Right lobe of liver (tissue), 6 donors: ENCODE measurements at regions not wholly inside any gene's neighbourhood (a gene's known extent, or its start where the extent isn't known, plus 50 kb on each side); places are given as distances from the start of the nearest gene placed in this dataset.

Source experiments
- ATAC-seq, 4 donors: fragments of 200-7000 bp; cut with Tn5 transposase; one replicate each; pipeline ENCODE4 v1.9.1; 2020; ENCODE audit warnings: mild to moderate bottlenecking in 4 of 4, moderate library complexity in 4 of 4
- DNase-seq, 3 donors: peaks; one replicate each; pipeline ENCODE4 v3.0.0-alpha.2; 2020
- H3K27ac ChIP-seq, 3 donors: fragments of 200-600 bp; one replicate each; pipeline ENCODE4 v1.8.0; 2022
- H3K27me3 ChIP-seq, 2 donors: fragments of 200-600 bp; one replicate each; pipeline ENCODE4 v1.8.0; 2022
- H3K36me3 ChIP-seq, 4 donors: fragments of 200-600 bp; sonication (generic) in 1 of 4; one replicate each; pipeline versions ENCODE4 v1.5.1 to v1.8.0; 2017 to 2022; ENCODE audit warnings: control low read depth in 1 of 4
- H3K4me1 ChIP-seq, 4 donors: fragments of 200-600 bp; sonication (generic) in 1 of 4; one replicate each; pipeline versions ENCODE4 v1.5.1 to v1.8.0; 2017 to 2022; ENCODE audit warnings: control low read depth in 1 of 4
- H3K4me3 ChIP-seq, 3 donors: fragments of 200-600 bp; one replicate each; pipeline ENCODE4 v1.8.0; 2022
- H3K9me3 ChIP-seq, 4 donors: fragments of 200-600 bp; sonication (generic) in 1 of 4; one replicate each; pipeline versions ENCODE4 v1.5.1 to v1.8.0; 2017 to 2022; ENCODE audit warnings: control low read depth in 1 of 4
- CTCF ChIP-seq, 4 donors: fragments of 200-600 bp in 3 of 4; fragments of 450-650 bp in 1 of 4; IDR thresholded peaks; one replicate each; pipeline versions ENCODE4 v1.5.1 to v1.8.0; 2016 to 2022; ENCODE audit warnings: antibody characterized with exemption in 4 of 4, mild to moderate bottlenecking in 2 of 4
- POLR2A ChIP-seq: fragments of 450-650 bp; IDR thresholded peaks from one replicate; pipeline ENCODE4 v1.6.1; 2017; ENCODE audit warnings: antibody characterized with exemption, mild to moderate bottlenecking
- WGBS: methylation state at CpG from one replicate; pipeline ENCODE4 v1.1.6; 2018; ENCODE audit warnings: low coverage, low lambda C conversion rate; ENCODE audit not compliant: insufficient coverage; ENCODE audit errors: missing lambda C conversion rate; 5-methylcytosine and 5-hydroxymethylcytosine counted together
- intact Hi-C, 2 donors: fragments of 100-400 bp; cut with DNase I; formaldehyde crosslinking; loops; one replicate each; pipeline versions ENCODE4 v1.11.2 to v1.14.1; 2022
- donor health status: DM: no; HTN: yes; CAD: no.
- donor health status: DM: no; HTN: no; CAD: no.
- donor health status: DM: no; HTN: no; CAD: no.
- donor health status: DM: no; HTN: yes; CAD: no.
- donor health status: DM: no; HTN: yes; CAD: no.

- intact Hi-C loops: no loop called here
- H3K4me3 ChIP-seq: no peak overlapping the region
- peak in 1 of 3 donors; percentile 23 for DNase-seq
- H3K27me3 ChIP-seq: no peaks in the 10 kb centered on the region
- no peaks in the 10 kb centered on the region for H3K9me3 ChIP-seq
- ATAC-seq: no peak
- no peaks in the 10 kb centered on the region for H3K4me1 ChIP-seq
- TF ChIP-seq POLR2A: no peak
- no peak for TF ChIP-seq CTCF (IDR thresholded peaks at IDR 0.05)
- H3K27ac ChIP-seq: no peak overlapping the region
- WGBS: 79% methylated on average over 4 of the region's 4 CpGs
- H3K36me3 ChIP-seq: no peaks in the 10 kb centered on the region
These were observed 180.4 kb downstream of the FOXD2 start for GRCh38 chr1:47618222-47618720.

- DNase-seq (no peak), ATAC-seq (no peak)
- H3K4me1 ChIP-seq: no peaks in the 10 kb centered on the region
- no peaks in the 10 kb centered on the region for H3K36me3 ChIP-seq
- intact Hi-C loops: no loop called here
- H3K27me3 ChIP-seq: no peaks in the 10 kb centered on the region
- 60% methylated on average over 7 of the region's 7 CpGs for WGBS
- no peak overlapping the region for H3K4me3 ChIP-seq
- H3K27ac ChIP-seq: no peak overlapping the region
- no peaks in the 10 kb centered on the region for H3K9me3 ChIP-seq
- TF ChIP-seq POLR2A: no peak
- no peak for TF ChIP-seq CTCF (IDR thresholded peaks at IDR 0.05)
These were observed 181.0 kb downstream of the FOXD2 start for GRCh38 chr1:47618830-47619229.

GRCh38 chr1:47621483-47621882 is 183.6 kb downstream of the FOXD2 start:
- intact Hi-C loops: loop anchor here in 1 of 2 donors (5.0 kb wide), 1 partner anchor 94 kb away; no protein-coding TSS in a partner anchor
- DNase-seq (peak in 1 of 3 donors; percentile 14), ATAC-seq (no peak)
- WGBS: 77% methylated on average over 2 of the region's 6 CpGs
- Histone ChIP-seq H3K36me3 (no peaks in the 10 kb centered on the region), H3K4me1 (no peaks in the 10 kb centered on the region), H3K4me3 (no peak overlapping the region), H3K27ac (no peak overlapping the region), H3K27me3 (no peaks in the 10 kb centered on the region), H3K9me3 (no peaks in the 10 kb centered on the region)
- TF ChIP-seq CTCF (IDR thresholded peaks at IDR 0.05) (no peak), POLR2A (no peak)

- intact Hi-C loops: loop anchor here in 1 of 2 donors (5.0 kb wide), 1 partner anchor 95 kb away; no protein-coding TSS in a partner anchor
These were observed 184.1 kb downstream of the FOXD2 start for GRCh38 chr1:47621977-47622376.

More at GRCh38 chr1:47621977-47622376, 184.1 kb downstream of the FOXD2 start:
- TF ChIP-seq CTCF (IDR thresholded peaks at IDR 0.05) (no peak), POLR2A (no peak)
- Histone ChIP-seq H3K27me3 (no peaks in the 10 kb centered on the region), H3K27ac (no peak overlapping the region), H3K36me3 (no peaks in the 10 kb centered on the region), H3K4me1 (no peaks in the 10 kb centered on the region), H3K4me3 (no peak overlapping the region), H3K9me3 (no peaks in the 10 kb centered on the region)
- WGBS: 48% methylated on average over 3 of the region's 3 CpGs
- DNase-seq (peak in 1 of 3 donors; percentile 8), ATAC-seq (no peak)
